H1 (cell line): ENCODE measurements at regions not wholly inside any gene's neighbourhood (a gene's known extent, or its start where the extent isn't known, plus 50 kb on each side); places are given as distances from the start of the nearest gene placed in this dataset.

Experiments used
- CTCF ChIA-PET: fragments of 300-600 bp; sonication (Branson Sonifier 250); formaldehyde crosslinking; loops from one replicate; lab custom pipeline; 2021; ENCODE audit not compliant: partially characterized antibody; lab: Charles Lee
- POLR2A ChIA-PET: fragments of 300-600 bp; sonication (Branson Sonifier 250); formaldehyde crosslinking; loops from one replicate; lab custom pipeline; 2021; ENCODE audit warnings: inconsistent platforms; ENCODE audit not compliant: partially characterized antibody; lab: Charles Lee
- DNase-seq, 2 experiments: peaks; one replicate each; pipeline versions ENCODE4 v3.0.0 to v3.0.0-alpha.2; 2010 to 2022; ENCODE audit warnings: low spot score in 2 of 2, low read depth in 1 of 2, mixed read lengths in 1 of 2
- FAIRE-seq: peaks from 2 replicates; lab custom pipeline; 2011; peaks lifted over from hg19 to GRCh38; lab: Jason Lieb, UNC
- H2AFZ ChIP-seq: 2 replicates; pipeline ENCODE4 v1.8.1; 2012; ENCODE audit warnings: low read length, inconsistent platforms
- H2AK5ac ChIP-seq: 2 replicates; pipeline ENCODE4 v1.6.1; 2013; ENCODE audit warnings: low read depth, low read length
- H2BK120ac ChIP-seq: replicated peaks from 2 replicates; pipeline ENCODE3; 2013; ENCODE audit warnings: low read depth, low read length, inconsistent platforms
- H2BK12ac ChIP-seq: 2 replicates; pipeline ENCODE4 v1.6.1; 2013; ENCODE audit warnings: low read depth, low read length
- H2BK15ac ChIP-seq: 2 replicates; pipeline ENCODE4 v1.6.1; 2013; ENCODE audit warnings: low read length
- H2BK20ac ChIP-seq: 2 replicates; pipeline ENCODE4 v1.6.1; 2013; ENCODE audit warnings: low read length
- H2BK5ac ChIP-seq: 2 replicates; pipeline ENCODE4 v1.6.1; 2013; ENCODE audit warnings: low read depth, low read length
- H3K14ac ChIP-seq: 2 replicates; pipeline ENCODE4 v1.6.1; 2013; ENCODE audit warnings: inconsistent platforms; ENCODE audit not compliant: insufficient read length
- H3K18ac ChIP-seq: 2 replicates; pipeline ENCODE4 v1.6.1; 2013; ENCODE audit warnings: low read length; ENCODE audit errors: extremely low read depth
- H3K23ac ChIP-seq: 2 replicates; pipeline ENCODE4 v1.6.1; 2013; ENCODE audit warnings: inconsistent platforms; ENCODE audit not compliant: insufficient read length
- H3K23me2 ChIP-seq: 2 replicates; pipeline ENCODE4 v1.6.1; 2013; ENCODE audit warnings: low read depth, low read length
- H3K27ac ChIP-seq: 2 replicates; pipeline ENCODE4 v1.6.1; 2011; ENCODE audit warnings: low read depth, low read length, inconsistent platforms
- H3K27me3 ChIP-seq, 4 experiments: replicated peaks in 1 of 4; 1 replicate in 1 of 4; 2 replicates in 3 of 4; pipeline versions ENCODE4 v1.6.1 to v1.8.1; 2011 to 2013; ENCODE audit warnings: low read length in 3 of 4, mild to moderate bottlenecking in 3 of 4, inconsistent platforms in 2 of 4, mixed read lengths in 2 of 4, moderate library complexity in 1 of 4; ENCODE audit not compliant: control insufficient read depth in 3 of 4, insufficient read depth in 3 of 4; ENCODE audit errors: extremely low read depth in 1 of 4
- H3K36me3 ChIP-seq, 4 experiments: 2 replicates each; pipeline versions ENCODE4 v1.6.1 to v1.8.1; 2011 to 2013; ENCODE audit warnings: mild to moderate bottlenecking in 4 of 4, low read length in 3 of 4, moderate library complexity in 2 of 4, control low read depth in 1 of 4, inconsistent platforms in 1 of 4; ENCODE audit not compliant: insufficient read depth in 4 of 4, control insufficient read depth in 2 of 4
- H3K4ac ChIP-seq: replicated peaks from 2 replicates; pipeline ENCODE3; 2013; ENCODE audit warnings: low read length, low read depth, mixed read lengths, inconsistent platforms; ENCODE audit not compliant: insufficient read length
- H3K4me1 ChIP-seq, 4 experiments: replicated peaks in 1 of 4; 1 replicate in 1 of 4; 2 replicates in 3 of 4; pipeline versions ENCODE4 v1.6.1 to v1.8.1; 2011 to 2013; ENCODE audit warnings: low read length in 3 of 4, inconsistent platforms in 2 of 4, mixed read lengths in 1 of 4; ENCODE audit not compliant: insufficient read depth in 4 of 4, control insufficient read depth in 3 of 4
- H3K4me2 ChIP-seq, 2 experiments: 2 replicates each; pipeline versions ENCODE4 v1.6.1 to v1.8.1; 2011 to 2013; ENCODE audit warnings: low read depth in 2 of 2, low read length in 2 of 2, control low read depth in 1 of 2, inconsistent platforms in 1 of 2, mild to moderate bottlenecking in 1 of 2; ENCODE audit not compliant: insufficient read depth in 1 of 2
- H3K4me3 ChIP-seq, 4 experiments: fragments of 200-600, 300-600 bp in 1 of 4; sonication (generic), shearing (Covaris generic), sonication (Bioruptor Twin) in 1 of 4; 2 replicates each; pipeline versions ENCODE4 v1.5.1 to v1.8.1; 2011 to 2016; ENCODE audit warnings: low read length in 4 of 4, low read depth in 3 of 4, control low read depth in 2 of 4, inconsistent platforms in 2 of 4, mild to moderate bottlenecking in 2 of 4, mixed read lengths in 1 of 4, moderate library complexity in 1 of 4; ENCODE audit not compliant: insufficient read depth in 2 of 4; ENCODE audit errors: extremely low read depth in 1 of 4
- H3K56ac ChIP-seq: replicated peaks from 2 replicates; pipeline ENCODE3; 2013; ENCODE audit warnings: low read depth, mild to moderate bottlenecking, mixed read lengths, low read length, inconsistent platforms; ENCODE audit not compliant: insufficient read length
- H3K79me1 ChIP-seq: 2 replicates; pipeline ENCODE4 v1.6.1; 2013; ENCODE audit warnings: low read depth, low read length, control low read depth
- H3K79me2 ChIP-seq, 2 experiments: 2 replicates each; pipeline versions ENCODE4 v1.6.1 to v1.8.1; 2012 to 2013; ENCODE audit warnings: low read length in 2 of 2, mild to moderate bottlenecking in 2 of 2, inconsistent platforms in 1 of 2; ENCODE audit not compliant: insufficient read depth in 2 of 2, control insufficient read depth in 1 of 2
- H3K9ac ChIP-seq, 4 experiments: replicated peaks in 1 of 4; 1 replicate in 1 of 4; 2 replicates in 3 of 4; pipeline versions ENCODE4 v1.6.1 to v1.8.1; 2011 to 2013; ENCODE audit warnings: low read depth in 3 of 4, low read length in 3 of 4, control low read depth in 2 of 4, mild to moderate bottlenecking in 2 of 4, moderate library complexity in 2 of 4, inconsistent platforms in 1 of 4; ENCODE audit errors: extremely low read depth in 1 of 4
- H3K9me3 ChIP-seq, 2 experiments: 2 replicates each; pipeline versions ENCODE4 v1.6.1 to v1.8.1; 2012 to 2013; ENCODE audit warnings: mild to moderate bottlenecking in 2 of 2, moderate library complexity in 2 of 2, control low read depth in 1 of 2, inconsistent platforms in 1 of 2, low read depth in 1 of 2, low read length in 1 of 2, mixed read lengths in 1 of 2; ENCODE audit not compliant: insufficient read depth in 2 of 2
- H4K20me1 ChIP-seq, 2 experiments: replicated peaks in 1 of 2; 2 replicates each; pipeline versions ENCODE3 to v1.8.1; 2011 to 2013; ENCODE audit warnings: inconsistent platforms in 2 of 2, low read length in 2 of 2, mild to moderate bottlenecking in 1 of 2; ENCODE audit not compliant: insufficient read depth in 2 of 2, control insufficient read depth in 1 of 2
- H4K5ac ChIP-seq: 2 replicates; pipeline ENCODE4 v1.6.1; 2013; ENCODE audit warnings: low read length, low read depth, mixed read lengths, inconsistent platforms; ENCODE audit not compliant: insufficient read length
- H4K8ac ChIP-seq: 2 replicates; pipeline ENCODE4 v1.8.0; 2013; ENCODE audit warnings: mild to moderate bottlenecking, moderate library complexity, low read length, inconsistent platforms; ENCODE audit not compliant: insufficient read depth; ENCODE audit errors: extremely low read depth
- H4K91ac ChIP-seq: replicated peaks from 2 replicates; pipeline ENCODE3; 2013; ENCODE audit warnings: low read length, mixed read lengths, inconsistent platforms; ENCODE audit not compliant: insufficient read length
- ASH2L ChIP-seq: fragments of 200-600, 300-600 bp; sonication (generic); IDR thresholded peaks from one replicate; pipeline ENCODE4 v1.7.1; 2017; ENCODE audit warnings: low read length
- BCL11A ChIP-seq, 2 experiments: IDR thresholded peaks; one replicate each; pipeline ENCODE4 v1.6.1; 2011; ENCODE audit warnings: low read depth in 2 of 2, low read length in 2 of 2, mild to moderate bottlenecking in 2 of 2
- CHD1 ChIP-seq: IDR thresholded peaks from 2 replicates; pipeline ENCODE4 v1.6.1; 2012; ENCODE audit warnings: low read depth, low read length, improper control_type of control experiment
- CTBP2 ChIP-seq: IDR thresholded peaks from 2 replicates; pipeline ENCODE4 v1.7.0; 2011; ENCODE audit warnings: borderline replicate concordance, mild to moderate bottlenecking, moderate library complexity, mixed read lengths, low read length; ENCODE audit not compliant: insufficient read depth, insufficient read length
- EZH2 ChIP-seq: fragments of 200-600 bp; sonication (generic); IDR thresholded peaks from 2 replicates; pipeline ENCODE4 v1.7.1; 2012; ENCODE audit warnings: low read depth, mild to moderate bottlenecking, moderate library complexity, low read length, inconsistent platforms; ENCODE audit not compliant: severe bottlenecking
- KDM5A ChIP-seq: fragments of 200-600 bp; IDR thresholded peaks from 2 replicates; pipeline ENCODE4 v1.7.1; 2012; ENCODE audit warnings: mild to moderate bottlenecking, low read length, inconsistent platforms, mixed read lengths
- NANOG ChIP-seq: IDR thresholded peaks from 2 replicates; pipeline ENCODE4 v1.6.1; 2011; ENCODE audit warnings: low read length, low read depth, mild to moderate bottlenecking, inconsistent platforms; ENCODE audit not compliant: insufficient read depth, poor library complexity, severe bottlenecking
- PHF8 ChIP-seq: fragments of 200-600 bp; sonication (generic); conservative IDR thresholded peaks from 2 replicates; pipeline ENCODE4 v1.7.1; 2012; ENCODE audit warnings: low read depth, mild to moderate bottlenecking, inconsistent platforms, low read length, moderate library complexity
- POLR2A ChIP-seq, 2 experiments: IDR thresholded peaks; 1 replicate in 1 of 2; 2 replicates in 1 of 2; pipeline ENCODE4 v1.6.1; 2011; ENCODE audit warnings: low read depth in 2 of 2, low read length in 2 of 2, mild to moderate bottlenecking in 2 of 2; ENCODE audit errors: control extremely low read depth in 1 of 2
- POLR2AphosphoS5 ChIP-seq: IDR thresholded peaks from 2 replicates; pipeline ENCODE4 v1.6.1; 2011; ENCODE audit warnings: low read depth, low read length
- SP1 ChIP-seq: IDR thresholded peaks from 2 replicates; pipeline ENCODE4 v1.6.1; 2011; ENCODE audit warnings: low read depth, low read length
- SP2 ChIP-seq: IDR thresholded peaks from 2 replicates; pipeline ENCODE4 v1.6.1; 2012; ENCODE audit warnings: mild to moderate bottlenecking, low read length, inconsistent platforms
- SRF ChIP-seq: IDR thresholded peaks from 2 replicates; pipeline ENCODE4 v1.6.1; 2011; ENCODE audit warnings: mild to moderate bottlenecking, low read depth, low read length, moderate library complexity
- SUZ12 ChIP-seq: fragments of 200-600 bp; sonication (generic); IDR thresholded peaks from 2 replicates; pipeline ENCODE4 v1.6.1; 2012; ENCODE audit warnings: mild to moderate bottlenecking, inconsistent platforms, low read length, moderate library complexity, mixed read lengths
- USF2 ChIP-seq: IDR thresholded peaks from 2 replicates; pipeline ENCODE4 v1.6.1; 2011; ENCODE audit warnings: low read length, improper control_type of control experiment
- WGBS, 2 experiments: shearing (Covaris generic) in 1 of 2; methylation state at CpG; one replicate each; pipeline versions ENCODE4 v1.1.6 to v1.1.7; 2013 to 2015; ENCODE audit warnings: low lambda C conversion rate in 2 of 2, mixed read lengths in 2 of 2, inconsistent platforms in 1 of 2, low coverage in 1 of 2, missing lambda C conversion rate in 1 of 2; ENCODE audit not compliant: insufficient replicate concordance in 2 of 2, insufficient coverage in 1 of 2, insufficient read length in 1 of 2; ENCODE audit errors: extremely low coverage in 1 of 2, missing lambda C conversion rate in 1 of 2; 5-methylcytosine and 5-hydroxymethylcytosine counted together

GRCh38 chr13:29648760-29649159 is 53.3 kb upstream of the SLC7A1 start:
- no peak overlapping the region for H2BK120ac ChIP-seq
- H3K79me1 ChIP-seq: no peaks in the 10 kb centered on the region
- no peaks in the 10 kb centered on the region for H3K27me3 ChIP-seq
- ChIA-PET CTCF (no interaction called here), POLR2A (no interaction called here)
- H3K4me3 ChIP-seq: no peak overlapping the region
- H3K27ac ChIP-seq: no peak overlapping the region
- no peaks in the 10 kb centered on the region for H3K23me2 ChIP-seq
- 89% methylated on average over 2 of the region's 2 CpGs; no CpG with 5 or more reads in 1 of the 2 experiments for whole genome bisulfite sequencing, 2 experiments
- no peak overlapping the region for H3K4ac ChIP-seq
- no peak overlapping the region for H2AFZ ChIP-seq
- H3K14ac ChIP-seq: no peak overlapping the region
- no peak overlapping the region for H3K4me2 ChIP-seq
- H4K20me1 ChIP-seq: no peaks in the 10 kb centered on the region
- H2BK5ac ChIP-seq: no peak overlapping the region
- H2BK15ac ChIP-seq: no peak overlapping the region
- DNase-seq: no peak
- H3K56ac ChIP-seq: no peak overlapping the region
- H4K8ac ChIP-seq: no peak overlapping the region
- H3K18ac ChIP-seq: no peak overlapping the region
- no peak overlapping the region for H2BK20ac ChIP-seq
- no peaks in the 10 kb centered on the region for H3K9me3 ChIP-seq
- no peak overlapping the region for H2AK5ac ChIP-seq
- no peak overlapping the region for H2BK12ac ChIP-seq
- no peaks in the 10 kb centered on the region for H3K4me1 ChIP-seq
- no peak for FAIRE-seq
- H3K79me2 ChIP-seq: no peaks in the 10 kb centered on the region
- H4K5ac ChIP-seq: no peak overlapping the region
- no peak overlapping the region for H4K91ac ChIP-seq
- H3K23ac ChIP-seq: no peak overlapping the region
- H3K9ac ChIP-seq: no peak overlapping the region
- no peaks in the 10 kb centered on the region for H3K36me3 ChIP-seq
- TF ChIP-seq SUZ12 (no peak), USF2 (no peak), KDM5A (no peak), CHD1 (no peak), PHF8 (no peak), SRF (no peak), CTBP2 (no peak), POLR2A (IDR thresholded peaks at IDR 0.05; ENCODE audit: control extremely low read depth in 1 of 2, low read depth in 2 of 2, low read length in 2 of 2) (no peak), SP1 (no peak), NANOG (no peak), SP2 (no peak), BCL11A (IDR thresholded peaks at IDR 0.05; ENCODE audit: low read depth in 2 of 2, low read length in 2 of 2) (no peak), ASH2L (no peak), EZH2 (no peak), POLR2AphosphoS5 (no peak)
